SK-N-SH (cell line): ENCODE measurements at regions not wholly inside any gene's neighbourhood (a gene's known extent, or its start where the extent isn't known, plus 50 kb on each side); places are given as distances from the start of the nearest gene placed in this dataset.

ENCODE experiments used
- CTCF ChIA-PET: fragments of 300-600, 350-600 bp; formaldehyde crosslinking; extraction: SDS; loops from one replicate; lab custom pipeline; 2021; lab: Yijun Ruan, JAX
- POLR2A ChIA-PET: fragments of 350-600 bp; sonication (Branson Sonifier 250); formaldehyde crosslinking; extraction: SDS; loops from one replicate; lab custom pipeline; 2020; ENCODE audit warnings: antibody characterized with exemption, inconsistent platforms; lab: Yijun Ruan, JAX
- DNase-seq: peaks from one replicate; pipeline ENCODE4 v3.0.0; 2012
- H2AFZ ChIP-seq: fragments of 200-600 bp; sonication (generic); 2 replicates; pipeline ENCODE4 v1.8.1; 2016; ENCODE audit warnings: antibody characterized with exemption, mild to moderate bottlenecking, low read depth
- H3F3A ChIP-seq: fragments of 200-600 bp; sonication (generic); replicated peaks from 2 replicates; pipeline ENCODE3; 2016; ENCODE audit warnings: antibody characterized with exemption, mild to moderate bottlenecking; ENCODE audit not compliant: insufficient read depth
- H3K27ac ChIP-seq, 2 experiments: fragments of 200-500 bp in 1 of 2; fragments of 200-600 bp in 1 of 2; sonication (Bioruptor generic) in 1 of 2; sonication (generic), shearing (Covaris generic) in 1 of 2; 2 replicates each; pipeline versions ENCODE4 v1.5.1 to v1.6.1; 2014 to 2016; ENCODE audit warnings: low read depth in 2 of 2, inconsistent platforms in 1 of 2, low read length in 1 of 2, mild to moderate bottlenecking in 1 of 2, mixed read lengths in 1 of 2
- H3K27me3 ChIP-seq: fragments of 200-600 bp; sonication (generic), shearing (Covaris generic); 2 replicates; pipeline ENCODE4 v1.6.1; 2016; ENCODE audit warnings: mixed run types; ENCODE audit not compliant: insufficient read depth
- H3K36me3 ChIP-seq, 2 experiments: fragments of 200-500 bp in 1 of 2; fragments of 200-600 bp in 1 of 2; sonication (Bioruptor generic) in 1 of 2; sonication (generic) in 1 of 2; replicated peaks in 1 of 2; 2 replicates each; pipeline versions ENCODE3 to v1.5.1; 2014 to 2016; ENCODE audit warnings: low read length in 1 of 2, mild to moderate bottlenecking in 1 of 2; ENCODE audit not compliant: insufficient read depth in 2 of 2, control insufficient read depth in 1 of 2
- H3K4me1 ChIP-seq, 2 experiments: fragments of 200-500 bp in 1 of 2; fragments of 200-600 bp in 1 of 2; sonication (Bioruptor generic) in 1 of 2; sonication (generic), shearing (Covaris generic) in 1 of 2; 2 replicates each; pipeline versions ENCODE4 v1.5.1 to v1.6.1; 2014 to 2016; ENCODE audit warnings: low read depth in 1 of 2, low read length in 1 of 2, mixed run types in 1 of 2; ENCODE audit not compliant: insufficient read depth in 2 of 2, control insufficient read depth in 1 of 2
- H3K4me2 ChIP-seq: fragments of 200-600 bp; sonication (generic), shearing (Covaris generic); 2 replicates; pipeline ENCODE4 v1.6.1; 2017; ENCODE audit warnings: mixed run types
- H3K4me3 ChIP-seq, 2 experiments: fragments of 200-500 bp in 1 of 2; fragments of 200-600 bp in 1 of 2; sonication (Bioruptor generic) in 1 of 2; sonication (generic), shearing (Covaris generic) in 1 of 2; 2 replicates each; pipeline versions ENCODE4 v1.5.1 to v1.8.1; 2014 to 2016; ENCODE audit warnings: low read depth in 2 of 2, inconsistent platforms in 1 of 2, low read length in 1 of 2, mild to moderate bottlenecking in 1 of 2, mixed read lengths in 1 of 2, moderate library complexity in 1 of 2
- H3K79me2 ChIP-seq: fragments of 200-600 bp; sonication (generic); 2 replicates; pipeline ENCODE4 v1.8.1; 2017; ENCODE audit warnings: mild to moderate bottlenecking; ENCODE audit not compliant: insufficient read depth
- H3K9ac ChIP-seq: fragments of 200-600 bp; sonication (generic); 2 replicates; pipeline ENCODE4 v1.6.1; 2017; ENCODE audit warnings: mixed run types
- H3K9me2 ChIP-seq: fragments of 200-600 bp; sonication (generic); 2 replicates; pipeline ENCODE4 v1.6.1; 2017; ENCODE audit warnings: mixed run types
- H3K9me3 ChIP-seq: fragments of 200-600 bp; sonication (generic); 2 replicates; pipeline ENCODE4 v1.6.1; 2017; ENCODE audit warnings: mixed run types, mild to moderate bottlenecking, moderate library complexity
- H4K20me1 ChIP-seq: fragments of 200-600 bp; sonication (generic); 2 replicates; pipeline ENCODE4 v1.6.1; 2017; ENCODE audit warnings: mild to moderate bottlenecking, mixed run types; ENCODE audit not compliant: insufficient read depth
- CTCF ChIP-seq: fragments of 200-600 bp; sonication (generic); IDR thresholded peaks from 2 replicates; pipeline ENCODE4 v1.6.1; 2017; ENCODE audit warnings: antibody characterized with exemption, mild to moderate bottlenecking, moderate library complexity
- EZH2phosphoT487 ChIP-seq: fragments of 200-600 bp; sonication (generic); IDR thresholded peaks from 2 replicates; pipeline ENCODE4 v1.6.1; 2017; ENCODE audit warnings: low read depth, mixed run types, mild to moderate bottlenecking, antibody characterized with exemption, moderate library complexity, borderline replicate concordance
- GATA2 ChIP-seq: sonication (generic); formaldehyde crosslinking; IDR thresholded peaks from 2 replicates; pipeline ENCODE4 v1.5.0; 2020; ENCODE audit warnings: mild to moderate bottlenecking, missing genetic modification reagents
- NFIC ChIP-seq: IDR thresholded peaks from 2 replicates; pipeline ENCODE4 v1.4.0; 2012; ENCODE audit warnings: borderline replicate concordance
- NRF1 ChIP-seq: IDR thresholded peaks from 2 replicates; pipeline ENCODE4 v1.6.1; 2012; ENCODE audit warnings: low read depth, mild to moderate bottlenecking, low read length
- RCOR1 ChIP-seq: fragments of 150-350 bp; IDR thresholded peaks from 2 replicates; pipeline ENCODE4 v1.6.1; 2017; ENCODE audit warnings: antibody characterized with exemption, low read length
- REST ChIP-seq: IDR thresholded peaks from 2 replicates; pipeline ENCODE4 v1.6.1; 2012; ENCODE audit warnings: mild to moderate bottlenecking, low read depth, low read length, moderate library complexity
- USF1 ChIP-seq: IDR thresholded peaks from 2 replicates; pipeline ENCODE4 v1.4.0; 2012; ENCODE audit warnings: low read depth, borderline replicate concordance
- USF2 ChIP-seq: fragments of 150-350 bp; IDR thresholded peaks from 2 replicates; pipeline ENCODE4 v1.6.1; 2017; ENCODE audit warnings: antibody characterized with exemption, low read length, low read depth, borderline replicate concordance
- WGBS: methylation state at CpG from one replicate; pipeline ENCODE4 v1.1.6; 2017; ENCODE audit warnings: low lambda C conversion rate; 5-methylcytosine and 5-hydroxymethylcytosine counted together

- ChIA-PET CTCF (no interaction called here), POLR2A (no interaction called here)
- Histone ChIP-seq H3K9ac (no peak overlapping the region), H4K20me1 (no peaks in the 10 kb centered on the region), H3K4me2 (no peak overlapping the region), H3K27me3 (no peaks in the 10 kb centered on the region), H3K79me2 (no peaks in the 10 kb centered on the region), H3K27ac (no peak overlapping the region), H3K4me3 (no peak overlapping the region), H3K4me1 (no peaks in the 10 kb centered on the region), H3K36me3 (no peaks in the 10 kb centered on the region), H2AFZ (no peak overlapping the region)
- 44% methylated on average over 2 of the region's 2 CpGs for WGBS
- DNase-seq = no peak
- TF ChIP-seq RCOR1 (no peak), CTCF (no peak), GATA2 (CRISPR knock-in tag) (no peak), USF1 (no peak), NFIC (no peak)
- TF ChIP-seq, all 33 proteins: peak for 0
- H3K9me2 ChIP-seq = no peaks in the 10 kb centered on the region
- H3F3A ChIP-seq = no peaks in the 10 kb centered on the region
- H3K9me3 ChIP-seq = 0 out of 2 replicates have a peak, but pooled peaks cover 9% of the 10 kb centered on the region
Measured at GRCh38 chr18:38909972-38910371, 1344.4 kb upstream of the CELF4 start.

- no peaks in the 10 kb centered on the region for H3K79me2 ChIP-seq
- H3K4me3 ChIP-seq = no peak overlapping the region
- H3K27me3 ChIP-seq = no peaks in the 10 kb centered on the region
- no peak overlapping the region for H3K4me2 ChIP-seq
- no peaks in the 10 kb centered on the region for H3K4me1 ChIP-seq
- TF ChIP-seq USF2 (no peak), NRF1 (no peak), GATA2 (CRISPR knock-in tag) (no peak), REST (no peak), EZH2phosphoT487 (no peak)
- CTCF ChIA-PET = no interaction called here
- no peak for DNase-seq
- H3K36me3 ChIP-seq = no peaks in the 10 kb centered on the region
- H3K9me3 ChIP-seq = 0 out of 2 replicates have a peak, but pooled peaks cover 9% of the 10 kb centered on the region
- H3K9me2 ChIP-seq = no peaks in the 10 kb centered on the region
- 16% methylated on average over 2 of the region's 2 CpGs for WGBS
- POLR2A ChIA-PET = no interaction called here
- H2AFZ ChIP-seq = no peak overlapping the region
- no peaks in the 10 kb centered on the region for H4K20me1 ChIP-seq
- H3F3A ChIP-seq = no peaks in the 10 kb centered on the region
- H3K27ac ChIP-seq = no peak overlapping the region
- no peak overlapping the region for H3K9ac ChIP-seq
Measured at GRCh38 chr18:38902796-38903195, 1337.2 kb upstream of the CELF4 start.
